NCI-H1930 (cell line): ENCODE measurements at regions not wholly inside any gene's neighbourhood (a gene's known extent, or its start where the extent isn't known, plus 50 kb on each side); places are given as distances from the start of the nearest gene placed in this dataset.

Experiments used
- DNase-seq, 2 experiments: peaks; one replicate each; lab custom pipeline; 2025; lab: John Stamatoyannopoulos, UW

DNA sequence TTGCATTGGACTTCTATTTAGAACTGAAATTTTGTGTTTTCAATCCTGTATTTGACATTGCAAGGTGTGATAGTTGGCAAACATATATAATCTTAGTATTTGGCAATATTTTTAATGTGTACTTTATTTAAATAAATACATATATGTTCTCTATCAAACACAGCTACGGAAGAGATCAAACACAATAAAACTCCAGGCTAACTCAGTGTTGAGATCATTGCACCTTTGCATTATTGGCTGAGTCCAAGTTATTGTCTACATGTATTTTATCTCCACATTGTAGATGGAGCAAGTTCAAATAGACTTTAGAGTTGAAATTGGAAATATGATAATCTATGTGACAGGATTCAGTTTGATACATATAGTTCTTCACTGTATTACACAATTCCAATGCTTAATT, 176.7 kb downstream of the ST6GAL2 start:
- DNase-seq, result no peak

DNA sequence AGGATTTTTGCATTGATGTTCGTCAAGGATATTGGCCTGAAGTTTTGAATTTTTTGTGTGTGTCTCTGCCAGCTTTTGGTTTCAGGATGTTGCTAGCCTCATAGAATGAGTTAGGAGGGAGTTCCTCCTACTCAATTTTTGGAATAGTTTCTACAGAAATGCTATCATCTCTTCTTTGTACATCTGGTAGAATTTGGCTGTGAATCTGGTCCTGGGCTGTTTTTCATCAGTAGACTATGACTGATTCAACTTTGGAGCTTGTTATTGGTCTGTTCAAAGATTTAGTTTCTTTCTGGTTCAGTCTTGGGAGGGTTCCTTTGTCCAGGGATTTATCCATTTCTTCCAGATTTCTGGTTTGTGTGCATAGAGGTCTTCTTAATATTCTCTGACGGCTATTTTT, 166.7 kb downstream of the ST6GAL2 start:
- no peak for DNase-seq

DNA sequence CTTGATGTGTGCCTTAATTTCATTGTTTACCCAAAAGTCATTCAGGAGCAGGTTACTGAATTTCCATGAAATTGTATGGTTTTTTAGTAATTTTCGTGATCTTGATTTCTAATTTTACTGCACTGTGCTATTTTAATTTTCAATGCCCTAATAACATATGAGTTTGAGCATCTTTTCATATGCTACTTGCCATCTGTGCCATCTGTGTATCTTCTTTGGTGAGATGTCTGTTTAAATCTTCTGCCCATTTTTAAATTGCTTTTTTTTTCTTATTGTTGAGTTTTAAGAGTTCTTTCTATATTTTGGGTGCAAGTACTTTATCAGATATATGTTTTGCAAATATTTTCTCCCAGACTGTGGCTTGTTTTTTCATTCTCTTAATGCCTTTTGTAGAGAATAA, 165.9 kb downstream of the ST6GAL2 start:
- DNase-seq, result no peak

DNA sequence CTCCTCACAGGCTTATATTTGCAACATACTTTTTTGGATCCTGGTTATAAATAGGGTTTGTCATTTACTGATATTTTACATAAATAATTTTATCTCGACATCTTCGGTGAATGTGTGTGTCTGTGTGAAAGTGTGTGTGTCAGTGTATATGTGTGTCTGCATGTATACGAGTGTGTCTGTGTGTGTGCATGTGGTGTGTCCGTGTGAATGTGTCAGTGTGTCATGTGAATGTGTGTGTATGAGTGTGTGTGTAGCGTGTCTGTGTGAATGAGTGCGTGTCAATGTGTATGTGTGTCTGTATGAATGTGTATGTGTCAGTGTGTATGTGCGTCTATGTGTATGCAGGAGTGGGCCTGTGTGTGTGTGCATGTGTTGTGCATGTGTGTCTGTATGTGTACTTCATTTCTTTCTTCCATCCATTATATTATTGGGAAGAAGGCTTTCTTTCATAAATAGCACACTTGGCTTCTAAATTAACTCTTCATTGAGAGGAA, 161.6 kb downstream of the ST6GAL2 start:
- no peak for DNase-seq

DNA sequence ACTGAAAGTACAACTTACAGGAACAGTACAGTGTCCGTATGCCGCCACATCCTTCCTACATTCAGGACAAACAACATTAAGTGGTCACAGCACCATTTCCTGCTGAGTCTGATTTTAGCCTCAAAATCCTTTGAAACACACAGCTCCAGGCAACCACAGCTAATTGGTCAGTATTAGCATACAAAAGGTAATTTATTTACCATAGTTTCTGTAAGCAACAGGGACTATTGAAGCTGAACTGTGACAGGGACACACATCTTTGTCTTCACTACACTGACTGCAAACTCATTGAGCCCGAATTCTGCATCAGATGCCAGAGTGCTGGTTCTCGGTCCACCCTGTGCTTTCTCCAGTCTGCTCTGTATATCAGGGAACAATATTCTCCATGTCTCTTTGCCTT, 151.8 kb downstream of the ST6GAL2 start:
- no peak for DNase-seq

DNA sequence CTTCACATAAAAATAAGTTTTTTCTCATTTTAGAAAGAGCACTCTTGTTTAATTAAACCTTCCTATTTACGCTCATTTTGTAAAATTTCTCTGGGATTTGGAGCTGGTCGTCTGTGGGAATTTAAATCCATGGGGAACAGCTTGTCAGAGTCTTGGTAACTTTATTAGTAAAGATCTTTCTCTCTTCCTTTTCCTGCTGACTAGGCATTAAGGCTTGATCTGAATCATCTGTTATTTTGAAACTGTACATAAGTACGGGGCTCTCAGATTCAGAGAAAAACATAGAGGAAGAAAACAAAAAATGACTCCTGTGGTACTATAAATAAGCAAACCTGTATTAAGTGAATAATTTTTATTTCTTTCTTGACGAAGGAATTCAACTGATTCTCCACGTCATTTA, 150.2 kb downstream of the ST6GAL2 start:
- DNase-seq, result no peak

DNA sequence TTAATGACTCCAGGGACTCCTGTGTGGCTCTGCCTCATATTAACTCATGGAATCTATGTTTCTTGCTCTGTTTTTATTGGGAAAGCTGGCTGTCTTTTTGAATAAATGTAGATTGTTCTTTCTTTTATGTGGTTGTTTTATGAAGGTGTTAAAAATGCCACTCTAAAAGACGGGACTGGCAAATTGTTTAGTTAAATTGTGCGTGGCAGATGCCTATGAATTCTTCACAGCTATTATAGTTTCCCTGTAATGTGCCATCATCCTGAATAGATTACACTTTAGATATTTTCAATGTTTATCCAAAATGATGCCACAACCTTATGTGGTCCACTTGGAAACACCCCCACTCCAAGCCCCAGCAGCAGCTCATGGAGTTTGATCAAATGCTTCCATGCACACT, 149.7 kb downstream of the ST6GAL2 start:
- no peak for DNase-seq

DNA sequence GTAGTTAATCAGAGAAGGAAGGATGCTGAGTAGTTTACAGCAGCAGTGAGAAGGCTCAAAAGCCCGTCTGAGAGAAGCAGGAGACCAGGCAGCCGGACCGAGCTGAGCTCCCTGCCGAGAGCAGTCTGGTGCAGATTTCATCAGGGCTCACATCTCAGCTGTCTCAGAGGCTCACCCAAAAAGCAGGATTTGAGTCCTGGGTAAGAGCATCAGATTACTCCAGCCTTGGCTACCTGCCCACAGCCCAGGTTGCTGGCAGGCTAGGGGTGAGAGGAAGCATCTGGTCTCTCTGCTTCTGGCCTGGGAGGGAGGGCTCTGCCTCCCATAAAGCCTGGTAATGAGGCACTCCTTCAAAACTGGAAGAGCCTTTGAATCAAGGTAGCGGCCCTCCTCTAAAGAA, 140.5 kb downstream of the ST6GAL2 start:
- DNase-seq, result no peak

DNA sequence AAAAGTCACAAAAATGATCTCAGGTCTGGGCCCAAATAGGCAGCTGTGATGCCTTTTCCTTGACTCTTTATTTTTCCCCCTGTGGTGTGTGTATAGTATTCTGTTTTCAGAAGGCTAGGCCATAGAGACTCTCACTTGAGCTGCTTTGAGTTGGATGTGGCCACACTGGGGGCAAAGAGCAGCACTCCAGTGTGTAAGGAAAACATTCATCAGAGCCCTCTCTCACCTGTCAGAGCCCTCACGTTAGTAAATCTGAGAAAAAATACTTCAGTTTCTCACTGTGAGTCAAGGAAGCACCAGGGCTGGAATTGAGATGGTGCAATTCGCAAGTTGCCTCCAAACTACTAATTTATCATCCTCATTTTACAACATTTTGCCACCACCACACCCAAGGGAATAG, 136.1 kb downstream of the ST6GAL2 start:
- no peak for DNase-seq
